SU-DHL-6 (cell line): ENCODE measurements at regions not wholly inside any gene's neighbourhood (a gene's known extent, or its start where the extent isn't known, plus 50 kb on each side); places are given as distances from the start of the nearest gene placed in this dataset.

Source experiments
- H2AFZ ChIP-seq: fragments of 200-600 bp; sonication (generic); 2 replicates; pipeline ENCODE4 v1.6.1; 2014; ENCODE audit warnings: low read depth, mild to moderate bottlenecking, moderate library complexity, mixed read lengths, antibody characterized with exemption, low read length; ENCODE audit not compliant: severe bottlenecking
- H3F3A ChIP-seq: fragments of 200-600 bp; shearing (Covaris generic); 2 replicates; pipeline ENCODE4 v1.6.0; 2016; ENCODE audit warnings: antibody characterized with exemption, mild to moderate bottlenecking; ENCODE audit not compliant: insufficient read depth
- H3K27ac ChIP-seq: fragments of 200-600 bp; sonication (generic); 2 replicates; pipeline ENCODE4 v1.5.1; 2016; ENCODE audit warnings: low read depth, mild to moderate bottlenecking, low read length, moderate library complexity, mixed read lengths
- H3K27me3 ChIP-seq: fragments of 200-600 bp; sonication (generic), shearing (Covaris generic); 2 replicates; pipeline ENCODE4 v1.6.0; 2014; ENCODE audit warnings: mild to moderate bottlenecking, low read length
- H3K36me3 ChIP-seq: fragments of 200-600 bp; sonication (generic); 2 replicates; pipeline ENCODE4 v1.6.1; 2014; ENCODE audit warnings: mild to moderate bottlenecking, low read length, mixed read lengths
- H3K4me2 ChIP-seq: fragments of 300-600, 200-600 bp; shearing (Covaris generic), sonication (generic); 2 replicates; pipeline ENCODE4 v1.6.0; 2014; ENCODE audit warnings: low read length, low read depth, mild to moderate bottlenecking; ENCODE audit not compliant: poor library complexity, severe bottlenecking
- H3K4me3 ChIP-seq: fragments of 200-600 bp; sonication (generic); 2 replicates; pipeline ENCODE4 v1.5.1; 2014; ENCODE audit warnings: antibody characterized with exemption, low read length, mild to moderate bottlenecking, mixed read lengths; ENCODE audit not compliant: insufficient read depth, poor library complexity, severe bottlenecking
- H3K79me2 ChIP-seq: fragments of 200-600 bp; sonication (generic); 2 replicates; pipeline ENCODE4 v1.6.1; 2014; ENCODE audit warnings: mild to moderate bottlenecking, low read length, moderate library complexity; ENCODE audit not compliant: insufficient read depth
- H3K9ac ChIP-seq: fragments of 200-600 bp; sonication (generic); 2 replicates; pipeline ENCODE4 v1.7.0; 2014; ENCODE audit warnings: mild to moderate bottlenecking, low read length
- H3K9me2 ChIP-seq: fragments of 200-600 bp; sonication (generic); replicated peaks from 2 replicates; pipeline ENCODE4 v1.6.1; 2014; ENCODE audit warnings: low read length; ENCODE audit not compliant: insufficient read depth
- H3K9me3 ChIP-seq: fragments of 200-600 bp; sonication (generic); 2 replicates; pipeline ENCODE4 v1.6.1; 2014; ENCODE audit warnings: low read length, mixed read lengths; ENCODE audit not compliant: insufficient read depth
- H4K20me1 ChIP-seq: fragments of 200-600 bp; sonication (generic); 2 replicates; pipeline ENCODE4 v1.6.1; 2014; ENCODE audit warnings: low read depth, mild to moderate bottlenecking, antibody characterized with exemption, low read length, moderate library complexity, mixed read lengths
- EZH2phosphoT487 ChIP-seq: fragments of 200-600 bp; sonication (generic), shearing (Covaris generic); conservative IDR thresholded peaks from 2 replicates; pipeline ENCODE4 v1.6.1; 2018; ENCODE audit warnings: mild to moderate bottlenecking, antibody characterized with exemption, low read length, moderate library complexity, mixed read lengths
- TF ChIP-seq, protein P1 (sequence below): fragments of 200-600 bp; sonication (generic); IDR thresholded peaks from one replicate; pipeline ENCODE4 v1.5.1; 2017; ENCODE audit warnings: antibody characterized with exemption, mild to moderate bottlenecking, low read length, moderate library complexity; ENCODE audit not compliant: insufficient read depth, poor library complexity, severe bottlenecking

DNA sequence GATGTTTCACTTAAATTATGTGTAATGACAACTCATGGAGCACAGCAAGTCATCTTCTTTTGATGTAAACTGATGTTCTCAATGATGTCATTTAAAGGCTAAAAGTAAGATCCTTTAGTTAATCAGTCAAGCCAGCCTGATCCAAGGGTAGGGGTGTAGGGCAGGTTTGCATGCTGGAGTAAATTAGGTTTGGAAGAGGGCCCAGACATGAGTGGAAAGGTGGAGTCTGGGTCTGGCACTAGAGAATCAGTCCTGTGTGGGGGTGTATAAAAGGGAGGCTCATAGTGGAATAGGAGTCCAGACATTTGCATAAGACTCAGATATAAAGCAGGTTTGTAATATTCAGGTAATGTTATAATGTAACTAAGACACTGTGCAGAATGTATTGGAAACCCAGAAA, 88.8 kb upstream of the NYAP2 start:
- Histone ChIP-seq H2AFZ (no peak overlapping the region), H3K9me2 (no peaks in the 10 kb centered on the region), H3K4me2 (no peak overlapping the region), H4K20me1 (no peaks in the 10 kb centered on the region), H3K27me3 (no peaks in the 10 kb centered on the region), H3K27ac (no peak overlapping the region), H3K4me3 (no peak overlapping the region), H3K9ac (no peak overlapping the region), H3K36me3 (no peaks in the 10 kb centered on the region), H3K79me2 (no peaks in the 10 kb centered on the region), H3K9me3 (no peaks in the 10 kb centered on the region), H3F3A (no peaks in the 10 kb centered on the region)
- TF ChIP-seq, protein P1, sequence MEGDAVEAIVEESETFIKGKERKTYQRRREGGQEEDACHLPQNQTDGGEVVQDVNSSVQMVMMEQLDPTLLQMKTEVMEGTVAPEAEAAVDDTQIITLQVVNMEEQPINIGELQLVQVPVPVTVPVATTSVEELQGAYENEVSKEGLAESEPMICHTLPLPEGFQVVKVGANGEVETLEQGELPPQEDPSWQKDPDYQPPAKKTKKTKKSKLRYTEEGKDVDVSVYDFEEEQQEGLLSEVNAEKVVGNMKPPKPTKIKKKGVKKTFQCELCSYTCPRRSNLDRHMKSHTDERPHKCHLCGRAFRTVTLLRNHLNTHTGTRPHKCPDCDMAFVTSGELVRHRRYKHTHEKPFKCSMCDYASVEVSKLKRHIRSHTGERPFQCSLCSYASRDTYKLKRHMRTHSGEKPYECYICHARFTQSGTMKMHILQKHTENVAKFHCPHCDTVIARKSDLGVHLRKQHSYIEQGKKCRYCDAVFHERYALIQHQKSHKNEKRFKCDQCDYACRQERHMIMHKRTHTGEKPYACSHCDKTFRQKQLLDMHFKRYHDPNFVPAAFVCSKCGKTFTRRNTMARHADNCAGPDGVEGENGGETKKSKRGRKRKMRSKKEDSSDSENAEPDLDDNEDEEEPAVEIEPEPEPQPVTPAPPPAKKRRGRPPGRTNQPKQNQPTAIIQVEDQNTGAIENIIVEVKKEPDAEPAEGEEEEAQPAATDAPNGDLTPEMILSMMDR = no peak
- TF ChIP-seq EZH2phosphoT487 = no peak

DNA sequence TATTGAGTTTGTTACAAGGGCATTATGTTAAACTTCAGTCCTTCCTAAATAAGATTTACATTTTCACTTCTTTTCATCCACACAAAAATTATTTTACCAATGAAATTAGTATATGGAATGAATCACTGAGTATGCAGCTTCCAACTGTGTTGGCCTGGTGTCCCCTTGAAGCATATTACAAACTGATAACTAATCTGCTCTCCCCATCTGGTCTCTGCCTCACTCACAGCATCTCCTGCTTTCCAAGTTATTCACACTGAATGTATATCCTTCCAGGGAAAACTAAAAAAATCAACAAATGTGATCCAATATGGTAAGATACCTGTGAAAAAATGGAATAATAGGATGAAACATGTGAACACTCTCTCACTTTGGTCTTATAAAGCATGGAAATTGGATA, 90.0 kb upstream of the NYAP2 start:
- no peaks in the 10 kb centered on the region for H4K20me1 ChIP-seq
- no peaks in the 10 kb centered on the region for H3K27me3 ChIP-seq
- H2AFZ ChIP-seq = no peak overlapping the region
- H3K9me2 ChIP-seq = no peaks in the 10 kb centered on the region
- no peak overlapping the region for H3K4me2 ChIP-seq
- H3K4me3 ChIP-seq = no peak overlapping the region
- no peak overlapping the region for H3K9ac ChIP-seq
- H3K27ac ChIP-seq = no peak overlapping the region
- H3K79me2 ChIP-seq = no peaks in the 10 kb centered on the region
- H3K9me3 ChIP-seq = no peaks in the 10 kb centered on the region
- no peak for TF ChIP-seq EZH2phosphoT487
- TF ChIP-seq, protein P1 = no peak
- no peaks in the 10 kb centered on the region for H3F3A ChIP-seq
- no peaks in the 10 kb centered on the region for H3K36me3 ChIP-seq

DNA sequence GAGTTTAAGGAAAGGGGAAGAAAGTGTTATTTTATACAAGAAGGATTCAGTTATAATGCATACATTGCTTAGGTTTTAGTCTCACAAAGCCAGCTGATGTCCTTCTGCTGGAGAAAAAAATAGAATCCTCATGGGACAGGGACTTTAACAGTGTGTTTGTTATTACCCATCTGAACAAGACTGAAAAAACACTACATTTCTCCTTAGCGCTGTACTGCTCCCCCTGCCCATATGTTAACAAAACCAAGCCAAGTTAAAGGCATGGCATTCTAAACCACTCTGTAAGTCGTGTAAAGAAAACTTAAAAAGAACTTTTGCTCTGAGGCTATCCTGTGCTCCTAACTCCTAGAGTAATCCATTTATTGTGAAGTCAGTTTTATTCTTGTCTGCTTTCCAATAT, 102.6 kb upstream of the NYAP2 start:
- no peaks in the 10 kb centered on the region for H3K9me2 ChIP-seq
- no peaks in the 10 kb centered on the region for H3K36me3 ChIP-seq
- no peaks in the 10 kb centered on the region for H3K9me3 ChIP-seq
- TF ChIP-seq EZH2phosphoT487 = no peak
- TF ChIP-seq, protein P1 = no peak
- H3F3A ChIP-seq = no peaks in the 10 kb centered on the region
- no peaks in the 10 kb centered on the region for H3K27me3 ChIP-seq
- no peak overlapping the region for H3K4me2 ChIP-seq
- H4K20me1 ChIP-seq = no peaks in the 10 kb centered on the region
- no peak overlapping the region for H3K9ac ChIP-seq
- no peaks in the 10 kb centered on the region for H3K79me2 ChIP-seq
- H2AFZ ChIP-seq = no peak overlapping the region
- H3K4me3 ChIP-seq = no peak overlapping the region
- no peak overlapping the region for H3K27ac ChIP-seq

DNA sequence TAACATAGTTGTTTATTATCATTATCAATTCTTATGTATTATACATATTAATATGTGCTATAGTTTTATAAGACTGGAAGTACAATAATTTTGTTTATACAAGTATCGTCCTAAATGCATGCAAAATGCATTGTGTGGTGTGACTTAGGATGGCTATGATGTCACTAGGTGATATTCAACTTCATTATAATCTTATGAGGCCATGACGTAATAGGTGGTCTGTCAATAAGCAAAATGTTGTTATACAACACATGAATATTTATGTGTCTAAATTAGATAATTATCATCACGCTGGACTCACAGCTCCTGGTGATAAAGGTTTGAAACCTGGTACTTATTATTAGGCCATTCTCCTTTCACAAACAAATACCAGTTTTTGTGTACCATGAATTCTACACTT, 104.4 kb upstream of the NYAP2 start:
- TF ChIP-seq, protein P1 = no peak
- no peak for TF ChIP-seq EZH2phosphoT487
- H3K4me2 ChIP-seq = no peak overlapping the region

More for the DNA sequence above, 104.4 kb upstream of the NYAP2 start:
- no peaks in the 10 kb centered on the region for H3K27me3 ChIP-seq
- no peaks in the 10 kb centered on the region for H3K9me3 ChIP-seq
- no peaks in the 10 kb centered on the region for H3F3A ChIP-seq
- no peaks in the 10 kb centered on the region for H4K20me1 ChIP-seq
- no peaks in the 10 kb centered on the region for H3K36me3 ChIP-seq
- H2AFZ ChIP-seq = no peak overlapping the region
- H3K9me2 ChIP-seq = no peaks in the 10 kb centered on the region
- H3K9ac ChIP-seq = no peak overlapping the region
- H3K4me3 ChIP-seq = no peak overlapping the region
- no peak overlapping the region for H3K27ac ChIP-seq
- no peaks in the 10 kb centered on the region for H3K79me2 ChIP-seq
